H1 (cell line): ENCODE measurements at regions not wholly inside any gene's neighbourhood (a gene's known extent, or its start where the extent isn't known, plus 50 kb on each side); places are given as distances from the start of the nearest gene placed in this dataset.

Experiments
- CTCF ChIA-PET: fragments of 300-600 bp; sonication (Branson Sonifier 250); formaldehyde crosslinking; loops from one replicate; lab custom pipeline; 2021; ENCODE audit not compliant: partially characterized antibody; lab: Charles Lee
- POLR2A ChIA-PET: fragments of 300-600 bp; sonication (Branson Sonifier 250); formaldehyde crosslinking; loops from one replicate; lab custom pipeline; 2021; ENCODE audit warnings: inconsistent platforms; ENCODE audit not compliant: partially characterized antibody; lab: Charles Lee
- DNase-seq, 2 experiments: peaks; one replicate each; pipeline versions ENCODE4 v3.0.0 to v3.0.0-alpha.2; 2010 to 2022; ENCODE audit warnings: low spot score in 2 of 2, low read depth in 1 of 2, mixed read lengths in 1 of 2
- FAIRE-seq: peaks from 2 replicates; lab custom pipeline; 2011; peaks lifted over from hg19 to GRCh38; lab: Jason Lieb, UNC
- H2AFZ ChIP-seq: 2 replicates; pipeline ENCODE4 v1.8.1; 2012; ENCODE audit warnings: low read length, inconsistent platforms
- H2AK5ac ChIP-seq: 2 replicates; pipeline ENCODE4 v1.6.1; 2013; ENCODE audit warnings: low read depth, low read length
- H2BK120ac ChIP-seq: replicated peaks from 2 replicates; pipeline ENCODE3; 2013; ENCODE audit warnings: low read depth, low read length, inconsistent platforms
- H2BK12ac ChIP-seq: 2 replicates; pipeline ENCODE4 v1.6.1; 2013; ENCODE audit warnings: low read depth, low read length
- H2BK15ac ChIP-seq: 2 replicates; pipeline ENCODE4 v1.6.1; 2013; ENCODE audit warnings: low read length
- H2BK20ac ChIP-seq: 2 replicates; pipeline ENCODE4 v1.6.1; 2013; ENCODE audit warnings: low read length
- H2BK5ac ChIP-seq: 2 replicates; pipeline ENCODE4 v1.6.1; 2013; ENCODE audit warnings: low read depth, low read length
- H3K14ac ChIP-seq: 2 replicates; pipeline ENCODE4 v1.6.1; 2013; ENCODE audit warnings: inconsistent platforms; ENCODE audit not compliant: insufficient read length
- H3K18ac ChIP-seq: 2 replicates; pipeline ENCODE4 v1.6.1; 2013; ENCODE audit warnings: low read length; ENCODE audit errors: extremely low read depth
- H3K23ac ChIP-seq: 2 replicates; pipeline ENCODE4 v1.6.1; 2013; ENCODE audit warnings: inconsistent platforms; ENCODE audit not compliant: insufficient read length
- H3K23me2 ChIP-seq: 2 replicates; pipeline ENCODE4 v1.6.1; 2013; ENCODE audit warnings: low read depth, low read length
- H3K27ac ChIP-seq: 2 replicates; pipeline ENCODE4 v1.6.1; 2011; ENCODE audit warnings: low read depth, low read length, inconsistent platforms
- H3K27me3 ChIP-seq, 4 experiments: replicated peaks in 1 of 4; 1 replicate in 1 of 4; 2 replicates in 3 of 4; pipeline versions ENCODE4 v1.6.1 to v1.8.1; 2011 to 2013; ENCODE audit warnings: low read length in 3 of 4, mild to moderate bottlenecking in 3 of 4, inconsistent platforms in 2 of 4, mixed read lengths in 2 of 4, moderate library complexity in 1 of 4; ENCODE audit not compliant: control insufficient read depth in 3 of 4, insufficient read depth in 3 of 4; ENCODE audit errors: extremely low read depth in 1 of 4
- H3K36me3 ChIP-seq, 4 experiments: 2 replicates each; pipeline versions ENCODE4 v1.6.1 to v1.8.1; 2011 to 2013; ENCODE audit warnings: mild to moderate bottlenecking in 4 of 4, low read length in 3 of 4, moderate library complexity in 2 of 4, control low read depth in 1 of 4, inconsistent platforms in 1 of 4; ENCODE audit not compliant: insufficient read depth in 4 of 4, control insufficient read depth in 2 of 4
- H3K4ac ChIP-seq: replicated peaks from 2 replicates; pipeline ENCODE3; 2013; ENCODE audit warnings: low read length, low read depth, mixed read lengths, inconsistent platforms; ENCODE audit not compliant: insufficient read length
- H3K4me1 ChIP-seq, 4 experiments: replicated peaks in 1 of 4; 1 replicate in 1 of 4; 2 replicates in 3 of 4; pipeline versions ENCODE4 v1.6.1 to v1.8.1; 2011 to 2013; ENCODE audit warnings: low read length in 3 of 4, inconsistent platforms in 2 of 4, mixed read lengths in 1 of 4; ENCODE audit not compliant: insufficient read depth in 4 of 4, control insufficient read depth in 3 of 4
- H3K4me2 ChIP-seq, 2 experiments: 2 replicates each; pipeline versions ENCODE4 v1.6.1 to v1.8.1; 2011 to 2013; ENCODE audit warnings: low read depth in 2 of 2, low read length in 2 of 2, control low read depth in 1 of 2, inconsistent platforms in 1 of 2, mild to moderate bottlenecking in 1 of 2; ENCODE audit not compliant: insufficient read depth in 1 of 2
- H3K4me3 ChIP-seq, 4 experiments: fragments of 200-600, 300-600 bp in 1 of 4; sonication (generic), shearing (Covaris generic), sonication (Bioruptor Twin) in 1 of 4; 2 replicates each; pipeline versions ENCODE4 v1.5.1 to v1.8.1; 2011 to 2016; ENCODE audit warnings: low read length in 4 of 4, low read depth in 3 of 4, control low read depth in 2 of 4, inconsistent platforms in 2 of 4, mild to moderate bottlenecking in 2 of 4, mixed read lengths in 1 of 4, moderate library complexity in 1 of 4; ENCODE audit not compliant: insufficient read depth in 2 of 4; ENCODE audit errors: extremely low read depth in 1 of 4
- H3K56ac ChIP-seq: replicated peaks from 2 replicates; pipeline ENCODE3; 2013; ENCODE audit warnings: low read depth, mild to moderate bottlenecking, mixed read lengths, low read length, inconsistent platforms; ENCODE audit not compliant: insufficient read length
- H3K79me1 ChIP-seq: 2 replicates; pipeline ENCODE4 v1.6.1; 2013; ENCODE audit warnings: low read depth, low read length, control low read depth
- H3K79me2 ChIP-seq, 2 experiments: 2 replicates each; pipeline versions ENCODE4 v1.6.1 to v1.8.1; 2012 to 2013; ENCODE audit warnings: low read length in 2 of 2, mild to moderate bottlenecking in 2 of 2, inconsistent platforms in 1 of 2; ENCODE audit not compliant: insufficient read depth in 2 of 2, control insufficient read depth in 1 of 2
- H3K9ac ChIP-seq, 4 experiments: replicated peaks in 1 of 4; 1 replicate in 1 of 4; 2 replicates in 3 of 4; pipeline versions ENCODE4 v1.6.1 to v1.8.1; 2011 to 2013; ENCODE audit warnings: low read depth in 3 of 4, low read length in 3 of 4, control low read depth in 2 of 4, mild to moderate bottlenecking in 2 of 4, moderate library complexity in 2 of 4, inconsistent platforms in 1 of 4; ENCODE audit errors: extremely low read depth in 1 of 4
- H3K9me3 ChIP-seq, 2 experiments: 2 replicates each; pipeline versions ENCODE4 v1.6.1 to v1.8.1; 2012 to 2013; ENCODE audit warnings: mild to moderate bottlenecking in 2 of 2, moderate library complexity in 2 of 2, control low read depth in 1 of 2, inconsistent platforms in 1 of 2, low read depth in 1 of 2, low read length in 1 of 2, mixed read lengths in 1 of 2; ENCODE audit not compliant: insufficient read depth in 2 of 2
- H4K20me1 ChIP-seq, 2 experiments: replicated peaks in 1 of 2; 2 replicates each; pipeline versions ENCODE3 to v1.8.1; 2011 to 2013; ENCODE audit warnings: inconsistent platforms in 2 of 2, low read length in 2 of 2, mild to moderate bottlenecking in 1 of 2; ENCODE audit not compliant: insufficient read depth in 2 of 2, control insufficient read depth in 1 of 2
- H4K5ac ChIP-seq: 2 replicates; pipeline ENCODE4 v1.6.1; 2013; ENCODE audit warnings: low read length, low read depth, mixed read lengths, inconsistent platforms; ENCODE audit not compliant: insufficient read length
- H4K8ac ChIP-seq: 2 replicates; pipeline ENCODE4 v1.8.0; 2013; ENCODE audit warnings: mild to moderate bottlenecking, moderate library complexity, low read length, inconsistent platforms; ENCODE audit not compliant: insufficient read depth; ENCODE audit errors: extremely low read depth
- H4K91ac ChIP-seq: replicated peaks from 2 replicates; pipeline ENCODE3; 2013; ENCODE audit warnings: low read length, mixed read lengths, inconsistent platforms; ENCODE audit not compliant: insufficient read length
- CREB1 ChIP-seq: IDR thresholded peaks from 2 replicates; pipeline ENCODE4 v1.6.1; 2012; ENCODE audit warnings: inconsistent platforms
- CTCF ChIP-seq, 3 experiments: IDR thresholded peaks; 1 replicate in 2 of 3; 2 replicates in 1 of 3; pipeline versions ENCODE4 v1.5.1 to v1.6.1; 2011; ENCODE audit warnings: low read length in 3 of 3, mild to moderate bottlenecking in 3 of 3, inconsistent platforms in 2 of 3, low read depth in 1 of 3, moderate library complexity in 1 of 3; ENCODE audit not compliant: insufficient read depth in 1 of 3; ENCODE audit errors: control extremely low read depth in 1 of 3
- EGR1 ChIP-seq: IDR thresholded peaks from 2 replicates; pipeline ENCODE4 v1.6.1; 2011; ENCODE audit warnings: low read depth, low read length, borderline replicate concordance
- KDM1A ChIP-seq: fragments of 200-600, 300-600 bp; sonication (generic); IDR thresholded peaks from 2 replicates; pipeline ENCODE4 v1.7.1; 2016; ENCODE audit warnings: mild to moderate bottlenecking, low read length, borderline replicate concordance
- MAFK ChIP-seq: IDR thresholded peaks from 2 replicates; pipeline ENCODE4 v1.6.1; 2012; ENCODE audit warnings: low read depth, mild to moderate bottlenecking, improper control_type of control experiment, low read length
- NANOG ChIP-seq: IDR thresholded peaks from 2 replicates; pipeline ENCODE4 v1.6.1; 2011; ENCODE audit warnings: low read length, low read depth, mild to moderate bottlenecking, inconsistent platforms; ENCODE audit not compliant: insufficient read depth, poor library complexity, severe bottlenecking
- RBBP5 ChIP-seq: IDR thresholded peaks from 2 replicates; pipeline ENCODE4 v1.7.1; 2012; ENCODE audit warnings: low read depth, mild to moderate bottlenecking, inconsistent platforms, low read length, moderate library complexity, borderline replicate concordance
- SIX5 ChIP-seq: IDR thresholded peaks from 2 replicates; pipeline ENCODE4 v1.6.1; 2011; ENCODE audit warnings: mild to moderate bottlenecking, low read depth, low read length
- SRF ChIP-seq: IDR thresholded peaks from 2 replicates; pipeline ENCODE4 v1.6.1; 2011; ENCODE audit warnings: mild to moderate bottlenecking, low read depth, low read length, moderate library complexity
- TBP ChIP-seq: IDR thresholded peaks from 2 replicates; pipeline ENCODE4 v1.6.1; 2011; ENCODE audit warnings: low read depth, low read length, improper control_type of control experiment
- USF2 ChIP-seq: IDR thresholded peaks from 2 replicates; pipeline ENCODE4 v1.6.1; 2011; ENCODE audit warnings: low read length, improper control_type of control experiment
- WGBS, 2 experiments: shearing (Covaris generic) in 1 of 2; methylation state at CpG; one replicate each; pipeline versions ENCODE4 v1.1.6 to v1.1.7; 2013 to 2015; ENCODE audit warnings: low lambda C conversion rate in 2 of 2, mixed read lengths in 2 of 2, inconsistent platforms in 1 of 2, low coverage in 1 of 2, missing lambda C conversion rate in 1 of 2; ENCODE audit not compliant: insufficient replicate concordance in 2 of 2, insufficient coverage in 1 of 2, insufficient read length in 1 of 2; ENCODE audit errors: extremely low coverage in 1 of 2, missing lambda C conversion rate in 1 of 2; 5-methylcytosine and 5-hydroxymethylcytosine counted together

- no peak overlapping the region for H2BK20ac ChIP-seq
- no peak overlapping the region for H3K56ac ChIP-seq
- no peaks in the 10 kb centered on the region for H3K79me1 ChIP-seq
- no peaks in the 10 kb centered on the region; a peak in 1 of 7 replicates for H3K27me3 ChIP-seq
- no peak overlapping the region for H4K91ac ChIP-seq
- H3K18ac ChIP-seq = no peak overlapping the region
- H4K5ac ChIP-seq = no peak overlapping the region
- H3K23ac ChIP-seq = no peak overlapping the region
- no peak for FAIRE-seq
- no peak overlapping the region for H3K14ac ChIP-seq
- H3K4ac ChIP-seq = no peak overlapping the region
- H3K9ac ChIP-seq = no peak overlapping the region
- ChIA-PET CTCF (interaction anchor here (0.8 to 3.1 kb wide), 4 partner anchors 8 to 17 kb away, joined by 3 to 11 read pairs (median 4); no protein-coding TSS in a partner anchor), POLR2A (no interaction called here)
- no peaks in the 10 kb centered on the region for H3K79me2 ChIP-seq
- H2AK5ac ChIP-seq = no peak overlapping the region
- no peak overlapping the region for H3K4me2 ChIP-seq
- no peak overlapping the region for H2BK12ac ChIP-seq
- H4K8ac ChIP-seq = no peak overlapping the region
- H3K36me3 ChIP-seq = no peaks in the 10 kb centered on the region
- peaks cover 0 to 3% (median 0%) of the 10 kb centered on the region in 4 experiments; a peak in 2 of 7 replicates for H3K4me1 ChIP-seq
- no peaks in the 10 kb centered on the region for H4K20me1 ChIP-seq
- H3K23me2 ChIP-seq = no peaks in the 10 kb centered on the region
- no peak overlapping the region for H3K4me3 ChIP-seq
- no peak for DNase-seq
- H3K27ac ChIP-seq = no peak overlapping the region
- no peak overlapping the region for H2AFZ ChIP-seq
- 90% methylated on average over 3 of the region's 3 CpGs; no CpG with 5 or more reads in 1 of the 2 experiments for WGBS, 2 experiments
- no peak overlapping the region for H2BK120ac ChIP-seq
- H2BK15ac ChIP-seq = no peak overlapping the region
- no peaks in the 10 kb centered on the region for H3K9me3 ChIP-seq
- H2BK5ac ChIP-seq = no peak overlapping the region
- TF ChIP-seq TBP (no peak), MAFK (no peak), SRF (no peak), CREB1 (no peak), KDM1A (no peak), EGR1 (no peak), SIX5 (no peak), CTCF (IDR thresholded peaks at IDR 0.05; ENCODE audit: control extremely low read depth in 1 of 3, insufficient read depth in 1 of 3, low read depth in 1 of 3, low read length in 3 of 3) (no peak), RBBP5 (no peak), NANOG (no peak), USF2 (no peak)
Observed at GRCh38 chr9:105131981-105132380, 112.5 kb upstream of the SLC44A1 start.
